Mesenteric fat pad (tissue), 1 donor: ENCODE measurements at regions not wholly inside any gene's neighbourhood (a gene's known extent, or its start where the extent isn't known, plus 50 kb on each side); places are given as distances from the start of the nearest gene placed in this dataset.

Source experiments
- DNase-seq: peaks from one replicate; pipeline ENCODE4 v3.0.0-alpha.2; 2020; ENCODE audit warnings: low spot score
- donor health status: DM: yes; HTN: yes; CAD: no.

DNA sequence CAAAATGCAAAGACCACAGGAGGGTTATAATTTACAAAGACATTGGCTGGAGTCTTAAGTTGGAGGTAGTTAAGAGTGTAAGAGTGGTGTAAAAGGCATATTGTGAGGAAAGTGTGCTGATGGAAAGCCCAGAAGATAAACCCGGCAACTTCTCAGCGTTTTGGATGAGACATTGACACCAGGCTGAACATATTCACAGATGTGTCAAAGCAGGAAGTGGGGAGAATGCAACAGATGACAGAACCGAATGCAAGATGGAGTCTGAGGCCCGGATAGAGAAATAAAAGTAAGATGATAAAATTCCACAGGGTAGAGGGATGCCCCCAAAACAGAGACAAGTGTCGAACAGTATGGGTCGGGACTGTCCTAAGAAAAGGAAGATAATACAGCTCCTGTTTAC lies 230.4 kb upstream of the TMEM72 start:
- no peak for DNase-seq

DNA sequence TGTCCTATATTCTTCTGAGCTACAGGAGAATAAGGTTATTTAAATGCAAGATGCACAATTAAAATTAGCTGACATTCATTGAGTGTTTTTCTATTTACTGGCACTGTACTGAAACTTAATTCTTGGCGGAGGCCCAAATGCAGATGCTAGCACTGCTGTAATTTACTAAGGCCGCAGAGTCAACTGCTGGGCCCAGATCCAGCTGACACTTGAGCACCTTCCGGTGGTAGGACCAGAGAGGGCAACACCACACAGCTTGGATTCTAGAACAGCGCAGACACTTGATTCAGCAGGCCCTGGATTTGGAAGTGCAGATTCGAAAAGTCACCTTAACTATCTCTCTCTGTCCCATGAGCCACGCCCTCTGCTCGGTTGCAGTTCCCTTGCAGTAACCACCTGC lies 228.6 kb upstream of the TMEM72 start:
- DNase-seq, result no peak

DNA sequence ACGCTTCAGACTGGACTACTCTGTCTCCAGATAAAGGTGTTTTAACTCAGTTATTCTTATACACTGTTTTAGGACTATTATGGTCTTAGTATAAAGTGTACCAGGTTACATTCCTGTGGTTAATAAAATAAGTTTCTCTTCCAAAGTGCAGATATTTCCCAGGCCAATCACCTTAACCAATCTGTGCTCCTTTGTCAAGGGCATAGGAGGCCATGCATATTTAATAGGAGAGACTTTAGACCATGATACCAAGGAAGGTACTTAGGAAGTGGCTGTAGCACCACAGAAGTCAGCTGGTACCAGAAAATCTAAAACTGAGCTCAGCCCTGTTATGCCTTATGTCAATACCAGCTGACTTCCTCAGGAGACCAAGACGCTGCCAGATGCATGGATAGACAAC lies 226.5 kb upstream of the TMEM72 start:
- no peak for DNase-seq

DNA sequence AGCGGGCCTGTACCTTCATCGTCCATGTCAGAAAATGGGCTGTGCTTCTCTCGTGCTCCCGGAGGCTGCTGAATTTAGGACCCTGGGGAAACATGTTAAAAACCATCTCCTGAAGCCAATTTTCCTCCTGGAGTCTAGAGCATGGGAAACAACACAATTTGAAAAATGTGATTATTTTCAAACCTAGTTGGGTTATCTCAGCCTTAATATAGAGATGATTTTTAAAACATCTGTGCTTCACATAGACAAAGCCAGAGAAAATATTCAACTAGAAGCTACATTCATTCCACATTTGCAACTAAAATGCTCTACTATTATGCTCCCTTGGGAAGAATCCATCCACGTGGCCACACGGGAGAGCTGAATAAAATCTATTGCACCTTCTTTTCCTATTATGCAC lies 225.9 kb upstream of the TMEM72 start:
- DNase-seq, result no peak

GRCh38 chr10:44685747-44686146 lies 225.4 kb upstream of the TMEM72 start:
- no peak for DNase-seq

GRCh38 chr10:44689368-44689767 lies 221.8 kb upstream of the TMEM72 start:
- no peak for DNase-seq

- DNase-seq, result no peak
Measured at GRCh38 chr10:44696496-44696895, 214.6 kb upstream of the TMEM72 start.

DNA sequence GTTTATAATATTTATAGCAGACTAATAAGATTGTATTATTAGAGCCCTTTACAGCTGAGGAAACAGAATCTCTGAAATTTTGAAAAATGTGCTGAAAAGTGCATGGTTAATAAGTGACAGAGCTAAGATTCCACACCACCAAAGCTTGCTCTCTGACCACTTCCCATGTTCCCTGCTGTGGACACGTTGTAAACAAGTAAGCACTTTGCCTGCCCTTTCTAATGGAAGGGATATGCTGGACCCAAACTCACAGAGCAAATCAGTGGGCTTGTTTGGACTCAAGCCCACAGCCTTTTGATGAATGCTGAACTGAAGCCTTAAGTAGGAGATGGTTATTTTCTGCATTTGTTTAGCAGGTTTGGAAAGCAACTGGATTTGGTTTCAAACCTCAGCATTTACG lies 214.0 kb upstream of the TMEM72 start:
- no peak for DNase-seq

GRCh38 chr10:44702531-44702930 lies 208.6 kb upstream of the TMEM72 start:
- DNase-seq, result no peak

DNA sequence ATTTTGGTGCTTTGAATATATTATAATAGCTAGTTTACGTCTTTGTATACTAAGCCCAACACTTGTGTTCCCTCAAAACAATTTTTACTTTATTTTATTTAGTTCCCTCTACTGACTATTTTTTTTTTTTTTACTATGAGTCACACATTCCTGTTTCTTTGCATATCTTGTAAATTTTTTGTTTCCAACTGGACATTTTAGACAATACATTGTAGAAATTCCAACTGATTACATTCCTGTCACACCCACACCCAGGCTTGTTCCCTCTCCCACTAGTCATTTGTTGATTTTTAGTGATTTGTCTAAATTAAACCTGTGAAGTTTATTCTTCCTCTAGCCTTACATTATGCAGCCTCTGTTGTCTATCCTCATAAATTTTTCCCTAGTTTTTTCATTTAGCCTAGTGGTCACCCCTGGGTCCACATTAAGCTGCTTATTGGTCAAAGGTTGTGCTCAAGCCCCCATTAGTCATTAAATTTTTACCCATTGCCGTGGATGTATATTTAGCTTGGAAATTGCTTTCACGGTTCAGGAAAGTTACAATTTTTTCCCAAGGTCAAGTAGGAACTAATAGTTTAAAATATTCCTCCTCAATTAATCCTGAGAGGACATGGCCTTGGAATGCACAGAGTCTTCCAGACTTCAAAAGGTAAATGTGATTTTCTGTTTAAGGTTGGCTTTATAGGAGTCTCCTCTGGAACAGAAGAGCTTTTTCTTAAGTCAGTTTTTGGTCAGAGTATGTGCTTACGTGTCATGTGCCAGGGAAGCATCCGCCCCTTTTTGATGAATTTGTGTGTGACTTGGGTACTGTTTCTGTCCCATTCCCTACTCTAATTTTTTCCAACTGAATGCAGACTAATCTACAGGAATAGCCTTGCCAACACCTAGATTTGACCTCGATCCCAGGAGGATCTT lies 207.6 kb upstream of the TMEM72 start:
- no peak for DNase-seq

- DNase-seq, result no peak
Measured at GRCh38 chr10:44704616-44705015, 206.5 kb upstream of the TMEM72 start.

DNA sequence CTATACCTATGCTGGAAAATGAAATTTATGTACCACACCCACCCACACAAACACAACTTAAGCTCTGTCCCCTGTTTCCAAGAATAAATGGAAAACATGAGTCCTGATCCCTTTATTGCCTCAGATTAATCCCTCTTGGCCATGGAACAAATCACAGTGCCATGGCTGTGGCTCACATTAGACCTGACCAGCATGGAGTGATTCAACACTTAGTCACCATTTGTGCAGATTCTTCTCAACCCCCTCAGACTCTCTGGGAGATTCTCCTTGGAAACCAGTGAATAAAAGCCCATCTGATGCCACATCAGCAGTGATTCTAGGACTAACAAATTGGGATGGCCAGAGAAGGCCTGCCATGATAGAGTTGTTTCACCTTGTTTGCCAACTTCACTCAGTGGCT lies 204.4 kb upstream of the TMEM72 start:
- no peak for DNase-seq

- DNase-seq, result no peak
Measured at GRCh38 chr10:44713307-44713706, 197.8 kb upstream of the TMEM72 start.

DNA sequence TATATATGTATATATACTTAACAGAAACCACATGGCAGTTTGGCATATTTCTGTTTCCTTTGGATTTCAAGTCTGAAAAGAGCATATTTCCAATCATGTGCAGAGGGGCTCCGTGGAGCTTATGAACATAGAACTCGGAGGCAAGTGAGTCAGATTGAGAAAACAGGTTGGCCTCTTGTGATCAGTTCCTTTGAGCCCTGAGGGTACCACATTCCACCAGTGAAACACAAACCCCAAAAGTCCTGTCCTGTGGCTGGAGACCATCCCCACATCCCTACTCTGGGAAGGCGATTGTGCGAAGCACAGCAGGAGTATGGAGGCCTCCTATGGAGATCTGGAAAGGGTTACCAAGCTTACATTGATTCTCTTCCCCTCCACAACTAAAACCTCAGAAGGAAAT lies 196.7 kb upstream of the TMEM72 start:
- DNase-seq, result no peak

- no peak for DNase-seq
Measured at GRCh38 chr10:44715136-44715535, 196.0 kb upstream of the TMEM72 start.

DNA sequence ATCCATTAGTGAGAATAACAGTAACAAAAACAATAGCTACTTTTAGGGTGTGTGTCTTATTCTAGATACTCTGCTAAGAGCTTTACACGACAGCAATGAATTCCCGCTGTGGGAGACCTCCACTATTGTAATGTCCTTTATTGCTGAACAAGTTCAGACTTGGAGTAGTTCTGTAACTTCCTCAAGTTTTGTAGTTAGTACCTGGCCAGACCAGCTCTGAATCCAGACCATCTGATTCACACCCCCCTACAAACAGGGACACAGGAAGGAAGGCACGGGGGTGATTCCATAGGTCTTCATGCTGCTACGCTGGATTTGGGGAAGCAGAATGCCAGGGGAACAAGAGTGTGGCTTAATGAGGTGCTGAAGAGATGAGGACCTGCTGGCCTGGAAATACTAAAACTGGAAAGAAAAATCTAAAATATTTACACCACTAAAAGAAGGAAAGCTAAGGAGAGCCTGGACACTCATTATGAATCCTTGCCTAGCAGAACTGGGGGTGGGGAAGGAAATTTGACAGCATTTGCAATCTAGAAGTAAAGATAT lies 194.6 kb upstream of the TMEM72 start:
- DNase-seq, result no peak

- no peak for DNase-seq
Measured at GRCh38 chr10:44723082-44723481, 188.1 kb upstream of the TMEM72 start.

DNA sequence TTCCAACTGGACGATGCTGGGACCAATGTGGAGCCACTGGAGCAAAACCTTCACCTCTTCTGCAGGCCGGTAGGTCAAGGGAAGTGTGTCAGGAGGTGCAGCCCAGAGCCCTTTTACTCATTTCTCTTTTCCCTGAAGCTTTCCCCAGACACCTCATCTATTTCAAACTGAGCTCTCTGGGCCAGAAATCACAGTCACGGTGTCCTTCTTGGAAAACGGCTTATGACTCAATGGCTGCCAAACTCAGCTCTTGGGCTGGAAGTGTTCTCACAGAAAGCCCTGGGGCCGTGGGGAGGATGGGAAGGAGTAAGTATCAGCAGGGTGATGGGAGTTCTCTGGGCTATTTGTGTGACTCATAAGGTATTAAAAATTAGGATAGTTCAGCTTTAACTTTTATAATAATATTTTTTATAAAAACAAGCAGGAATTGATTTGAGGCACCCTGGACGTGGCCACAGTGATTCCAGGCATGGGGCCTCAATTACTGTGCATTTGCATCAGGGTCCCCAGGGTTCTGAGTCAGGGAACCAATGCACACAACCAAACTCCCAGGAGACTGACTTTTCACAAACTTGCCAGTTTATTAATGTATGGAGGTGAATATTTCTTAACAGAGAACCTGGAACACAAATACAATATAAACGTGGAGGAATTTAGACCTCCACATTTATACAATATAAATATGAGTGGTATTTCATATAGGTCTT lies 187.4 kb upstream of the TMEM72 start:
- DNase-seq, result no peak

GRCh38 chr10:44724415-44725174 lies 186.5 kb upstream of the TMEM72 start:
- DNase-seq, result no peak

DNA sequence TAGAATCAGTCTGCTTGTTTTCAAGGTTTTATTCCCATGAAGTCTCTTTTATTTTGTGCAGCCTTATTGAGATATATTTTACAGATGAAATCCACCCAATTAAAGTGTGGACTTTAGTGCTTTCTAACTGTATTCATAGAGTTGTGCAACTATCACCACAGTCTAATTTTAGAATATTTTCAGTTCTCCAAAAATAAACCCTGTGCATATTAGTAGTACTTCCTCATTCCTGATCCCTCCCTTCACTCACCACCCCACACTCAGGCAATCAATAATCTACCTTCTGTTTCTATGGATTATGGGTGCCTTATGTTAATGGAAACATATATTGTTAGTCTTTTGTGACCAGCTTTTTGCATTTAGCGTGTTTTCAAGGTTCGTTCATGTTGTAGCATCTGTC lies 185.7 kb upstream of the TMEM72 start:
- DNase-seq, result no peak

GRCh38 chr10:44731283-44731682 lies 179.9 kb upstream of the TMEM72 start:
- no peak for DNase-seq
